ELF-1 (cell line): ENCODE measurements at regions not wholly inside any gene's neighbourhood (a gene's known extent, or its start where the extent isn't known, plus 50 kb on each side); places are given as distances from the start of the nearest gene placed in this dataset.
"Not testable (repeated sequence)": the region's sequence is repeated elsewhere in the genome, so short reads cannot be mapped to it uniquely, and the experiment has no call there.

ENCODE experiments used
- DNase-seq: peaks from one replicate; pipeline ENCODE4 v3.0.0-alpha.2; 2016; ENCODE audit warnings: low read depth, low spot score

DNA sequence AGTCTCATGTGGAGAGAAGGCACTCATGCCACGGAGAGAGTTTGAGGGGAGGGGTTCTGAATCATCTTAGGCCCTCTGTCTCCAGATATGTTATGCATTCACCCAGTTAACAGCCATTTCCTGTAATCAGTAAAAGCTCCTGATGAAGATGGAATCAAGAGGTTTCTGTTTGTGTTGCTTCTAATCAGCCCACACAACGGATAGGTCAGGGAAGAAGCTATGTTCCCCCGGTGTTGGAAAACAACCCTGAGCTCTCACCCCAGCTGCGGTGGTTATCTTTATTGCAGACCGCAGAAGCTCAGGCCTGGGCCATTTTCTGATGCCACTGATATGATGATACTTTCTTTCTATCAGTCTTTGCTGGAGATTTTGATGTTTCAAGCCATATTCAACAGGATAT, 338.5 kb upstream of the ONECUT1 start:
- no peak for DNase-seq

DNA sequence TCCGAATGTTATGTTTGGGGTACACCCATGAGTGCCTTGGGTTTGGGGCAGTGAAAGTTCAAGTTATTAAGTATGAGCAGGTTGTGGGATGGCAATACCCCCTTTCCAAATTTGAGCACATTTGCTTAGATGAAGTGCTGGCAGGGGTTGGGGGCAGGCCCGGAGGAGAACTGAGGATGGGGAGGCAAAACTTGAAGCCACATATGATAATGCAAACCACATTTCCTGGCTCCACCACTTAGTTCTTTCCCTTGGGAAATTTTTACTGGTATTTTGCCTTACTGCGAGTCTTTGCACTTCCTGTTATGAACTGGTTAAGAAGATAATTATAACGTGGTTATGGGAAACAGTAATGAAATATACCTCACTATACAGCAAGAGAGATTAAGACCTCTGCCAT, 336.0 kb upstream of the ONECUT1 start:
- no peak for DNase-seq

DNA sequence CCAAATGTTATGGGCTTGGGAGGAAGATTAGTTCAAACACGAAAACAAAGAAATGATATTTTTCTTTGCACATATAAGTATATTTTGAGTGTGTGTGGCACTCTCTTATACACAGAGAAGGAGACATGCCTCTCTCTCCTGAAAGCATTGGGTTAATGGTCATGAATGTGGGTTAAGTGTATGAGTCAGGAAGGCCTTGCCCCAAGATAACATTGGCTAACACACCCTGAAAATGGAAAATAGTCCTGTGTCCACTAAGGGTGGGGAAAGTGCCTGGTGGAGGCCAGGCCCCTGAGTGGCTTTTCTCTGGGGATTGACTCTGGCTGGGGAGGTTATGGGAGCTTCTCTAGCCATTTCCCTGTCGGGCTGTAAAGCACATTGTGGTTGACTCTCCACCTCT, 332.7 kb upstream of the ONECUT1 start:
- DNase-seq: no peak

DNA sequence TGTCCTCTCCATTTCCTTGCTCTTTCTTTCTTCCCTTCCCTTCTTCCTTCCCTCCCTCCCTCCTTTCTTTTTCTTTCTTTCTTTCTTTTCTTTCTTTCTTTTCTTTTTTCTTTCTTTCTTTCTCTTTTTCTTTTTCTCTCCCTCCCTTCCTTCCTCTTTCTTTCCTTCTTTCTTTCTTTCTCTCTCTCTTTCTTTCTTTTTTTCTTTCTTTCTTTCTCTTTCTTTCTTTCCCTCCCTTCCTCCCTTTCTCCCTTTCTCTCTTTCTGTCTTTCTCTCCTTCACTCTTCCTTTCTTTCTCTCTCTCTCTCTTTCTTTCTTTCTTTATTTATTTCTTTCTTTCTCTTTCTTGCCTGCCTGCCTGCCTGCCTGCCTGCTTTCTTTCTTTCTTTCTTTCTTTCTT, 326.8 kb upstream of the ONECUT1 start:
- DNase-seq: not testable (repeated sequence)

DNA sequence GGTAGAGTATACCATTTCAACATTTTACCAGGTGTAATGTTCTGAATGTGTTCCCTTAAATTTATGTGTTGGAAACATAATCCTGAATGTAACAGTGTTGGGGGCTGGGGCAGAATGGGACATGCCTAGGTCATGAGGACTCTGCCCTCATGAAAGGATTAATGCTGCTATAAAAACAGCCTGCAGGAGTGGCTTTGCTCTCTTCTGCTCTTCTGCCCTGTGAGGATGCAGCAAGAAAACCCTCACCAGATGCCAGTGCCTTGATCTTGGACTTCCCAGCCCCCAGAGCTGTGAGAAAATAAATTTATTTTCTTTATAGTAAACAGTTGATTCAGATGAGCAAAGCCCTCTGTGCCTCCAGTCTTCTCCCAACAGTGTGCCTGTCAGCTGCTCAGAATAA, 326.0 kb upstream of the ONECUT1 start:
- DNase-seq: no peak

DNA sequence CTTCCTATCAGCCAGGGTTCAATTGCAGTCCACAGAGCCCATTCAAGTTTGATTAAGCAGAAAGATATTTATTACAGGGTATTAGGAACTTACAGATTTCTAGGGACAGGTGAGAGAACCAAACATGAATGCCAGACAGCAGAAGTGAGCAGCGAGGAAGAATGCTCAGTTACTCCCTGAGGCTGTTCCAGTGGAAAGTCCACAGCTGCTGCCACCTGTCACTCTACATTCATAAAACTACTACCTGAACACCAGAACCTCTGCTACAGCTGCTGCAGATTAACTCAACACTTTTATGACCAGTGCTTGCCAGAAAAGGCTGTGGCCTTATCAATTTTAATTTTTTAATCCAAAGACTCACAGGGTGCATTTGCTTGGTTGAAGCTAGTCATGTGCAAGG, 325.4 kb upstream of the ONECUT1 start:
- DNase-seq: no peak

DNA sequence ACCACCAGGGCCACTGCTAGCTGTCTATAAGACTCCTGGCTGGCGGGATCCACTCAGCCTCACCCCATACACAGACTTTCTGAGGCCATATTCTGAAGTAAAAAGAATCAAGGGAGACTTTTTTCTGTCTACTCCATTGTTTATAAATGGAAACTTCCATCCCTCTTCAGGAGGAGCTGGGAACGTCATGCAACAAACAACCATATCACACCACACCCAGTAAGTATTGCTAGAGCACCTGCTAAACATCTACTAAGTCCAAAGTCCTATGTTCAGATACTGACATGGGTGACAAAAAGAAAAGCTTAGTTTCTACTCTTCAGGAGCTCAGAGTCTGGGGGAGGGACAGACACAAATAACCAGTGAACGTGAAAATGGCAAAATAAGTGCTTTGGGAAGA, 324.8 kb upstream of the ONECUT1 start:
- DNase-seq: no peak

DNA sequence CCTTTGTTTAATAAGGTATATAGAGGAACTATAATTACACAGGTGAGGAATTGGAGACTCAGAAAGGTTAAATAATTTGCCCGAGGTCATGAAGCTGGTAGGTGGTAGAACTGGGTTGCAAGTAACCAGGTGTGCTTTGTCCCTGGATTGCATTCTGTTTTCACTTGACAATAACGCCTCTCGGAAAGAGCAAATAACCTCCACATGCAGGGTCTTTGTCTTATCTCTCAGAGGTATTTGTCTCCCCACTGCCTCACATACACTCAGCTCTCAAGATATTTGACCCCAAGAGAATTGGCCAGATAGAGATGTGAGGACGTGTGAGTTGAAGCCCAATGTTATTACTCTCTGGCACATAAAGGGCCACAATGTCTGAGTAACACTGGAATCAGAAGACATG, 320.9 kb upstream of the ONECUT1 start:
- DNase-seq: no peak

DNA sequence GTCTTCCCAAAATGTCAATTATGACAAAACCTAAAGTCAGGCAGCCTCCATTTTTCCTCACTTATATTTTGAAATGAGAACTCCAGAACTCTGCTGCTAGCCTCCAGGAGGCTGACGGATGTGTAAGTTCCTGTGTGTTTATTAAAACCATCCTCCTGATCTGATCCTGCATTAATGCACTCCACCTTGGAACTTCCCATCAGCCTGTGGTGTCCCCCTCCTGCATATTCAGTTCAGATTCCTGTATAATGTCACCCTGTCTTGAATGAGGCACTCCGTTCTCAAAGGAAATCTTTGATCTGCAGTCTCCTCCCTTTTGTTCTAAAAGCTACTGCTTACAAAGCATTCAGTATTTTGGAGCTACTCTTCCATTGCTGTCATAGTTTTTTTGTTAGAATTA, 318.2 kb upstream of the ONECUT1 start:
- DNase-seq: no peak

DNA sequence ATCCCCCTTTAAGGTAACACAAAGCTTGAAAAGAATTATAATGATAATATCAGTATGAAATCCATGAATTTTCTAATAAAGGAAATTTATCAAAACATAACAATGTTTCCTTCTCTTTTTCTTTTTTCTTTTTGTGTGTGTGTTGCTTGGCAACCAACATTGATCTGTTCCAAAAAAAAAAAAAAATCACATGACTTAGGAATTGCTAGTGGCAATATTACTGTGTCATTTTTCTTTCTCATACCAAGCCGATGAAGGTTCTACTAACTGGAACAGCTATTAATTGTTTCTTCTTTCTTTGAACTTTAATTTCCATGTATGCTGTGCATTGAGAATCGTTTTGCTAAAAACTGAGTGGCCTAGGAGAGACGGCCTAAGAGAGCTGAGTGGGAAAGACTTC, 317.7 kb upstream of the ONECUT1 start:
- no peak for DNase-seq

DNA sequence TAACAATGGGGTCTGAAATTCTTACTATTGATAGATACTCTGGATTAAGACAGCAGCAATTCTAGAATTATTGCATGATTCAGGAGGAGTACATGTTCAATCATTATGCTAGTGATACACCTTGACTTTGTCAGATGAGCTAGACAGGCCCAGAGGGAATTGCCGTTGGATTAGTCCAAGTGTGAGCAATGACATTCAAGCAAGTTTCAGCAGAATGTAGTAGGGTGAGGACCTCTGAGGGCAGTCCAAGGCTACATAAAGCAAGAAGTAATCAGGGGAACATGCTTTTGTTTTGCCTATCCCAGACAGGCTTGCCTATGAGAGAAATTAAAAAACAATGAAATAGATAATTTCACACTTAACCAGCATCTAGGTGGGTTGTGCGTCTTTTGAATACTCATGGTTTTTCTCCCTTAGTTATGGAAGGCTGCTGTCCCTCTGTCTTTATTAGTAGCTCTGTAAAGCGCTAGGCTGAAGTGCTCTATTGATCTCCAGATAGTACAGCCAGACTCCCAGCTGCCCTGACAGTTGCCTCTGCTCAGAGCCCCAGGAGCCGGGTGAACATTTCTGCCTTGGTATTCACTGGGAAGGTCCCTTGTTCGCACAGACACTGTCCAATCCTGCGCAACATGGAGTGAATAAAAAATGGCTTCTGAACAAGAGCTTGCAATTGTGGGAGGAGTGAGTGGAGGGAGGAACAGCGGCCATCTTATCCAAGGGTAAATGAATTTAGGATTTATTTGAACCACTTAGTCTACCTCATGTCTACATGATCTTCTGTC, 316.6 kb upstream of the ONECUT1 start:
- no peak for DNase-seq

DNA sequence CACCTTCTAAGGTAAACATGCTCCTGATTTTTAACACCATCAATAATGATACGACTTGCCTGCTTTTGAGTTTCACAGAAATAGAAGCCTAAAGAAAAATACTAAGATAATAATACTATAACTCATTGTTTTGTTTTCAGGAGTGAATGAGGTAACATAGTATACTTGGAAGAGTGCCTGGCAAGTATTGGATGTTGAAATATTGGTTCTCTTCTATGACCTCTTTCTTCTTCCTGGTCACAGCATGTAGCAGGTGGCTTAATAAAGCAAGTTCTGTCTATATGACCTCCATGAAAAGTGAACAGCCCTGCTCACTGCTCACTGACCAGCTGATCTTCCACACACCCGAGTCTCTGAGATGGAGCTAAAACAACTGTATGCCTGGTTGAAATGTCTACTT, 312.3 kb upstream of the ONECUT1 start:
- no peak for DNase-seq

DNA sequence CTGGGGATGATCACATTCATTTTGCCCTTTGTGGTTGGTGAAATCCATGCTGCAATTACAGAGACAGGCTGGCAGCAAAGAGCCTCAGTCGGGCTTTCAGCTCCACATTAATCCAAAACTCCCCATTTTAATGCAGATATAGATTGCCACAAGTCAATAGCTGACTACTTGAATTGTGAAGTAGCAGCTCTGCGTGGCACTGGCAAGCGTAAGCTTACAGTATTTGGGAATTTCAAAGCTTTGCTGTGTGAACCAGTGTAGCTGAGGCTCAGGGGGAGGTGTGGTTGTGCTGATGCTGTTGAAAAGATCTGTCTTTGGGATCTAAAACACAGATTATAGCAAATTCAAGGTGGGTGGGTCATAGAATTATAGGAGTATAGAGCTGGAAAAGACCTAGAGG, 290.3 kb upstream of the ONECUT1 start:
- no peak for DNase-seq

DNA sequence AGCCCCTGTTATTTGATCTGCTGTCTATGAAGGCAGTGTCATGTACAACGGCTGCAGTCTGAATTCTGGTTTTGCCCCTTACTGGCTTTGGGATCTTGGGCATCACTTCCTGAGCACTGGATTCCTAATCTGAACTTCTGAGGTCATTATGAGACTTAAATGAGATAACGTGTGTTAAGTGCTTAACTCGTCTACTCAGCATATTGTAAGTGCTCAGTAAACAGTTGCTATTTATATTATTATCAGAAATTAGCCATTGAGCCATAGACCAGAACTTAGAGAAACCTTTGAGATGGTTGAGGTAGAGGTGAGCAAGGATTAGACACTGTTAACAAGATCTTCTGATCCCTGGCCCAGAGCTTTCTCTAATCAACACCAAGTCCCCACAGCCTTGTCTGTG, 284.1 kb upstream of the ONECUT1 start:
- DNase-seq: no peak

DNA sequence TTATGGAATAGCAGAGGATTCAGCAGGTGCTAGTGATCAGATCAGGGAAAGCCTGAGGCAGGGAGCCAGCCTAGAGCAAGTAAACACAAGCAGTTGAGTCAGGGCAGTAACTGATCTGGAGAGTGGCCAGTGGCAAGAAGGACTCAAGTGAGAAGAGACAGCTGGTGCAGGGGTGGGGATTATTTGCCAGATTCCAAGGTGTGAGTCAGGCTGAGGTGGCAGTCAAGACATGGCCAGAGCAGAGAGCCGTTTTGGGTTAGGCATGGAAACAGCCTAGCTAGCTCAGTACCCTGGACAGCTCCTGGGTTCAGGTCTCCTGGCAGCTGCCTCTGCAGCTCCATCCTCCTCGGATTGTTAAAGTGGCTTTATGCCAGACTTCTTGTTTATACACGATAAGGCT, 281.9 kb upstream of the ONECUT1 start:
- DNase-seq: peak; percentile 67

DNA sequence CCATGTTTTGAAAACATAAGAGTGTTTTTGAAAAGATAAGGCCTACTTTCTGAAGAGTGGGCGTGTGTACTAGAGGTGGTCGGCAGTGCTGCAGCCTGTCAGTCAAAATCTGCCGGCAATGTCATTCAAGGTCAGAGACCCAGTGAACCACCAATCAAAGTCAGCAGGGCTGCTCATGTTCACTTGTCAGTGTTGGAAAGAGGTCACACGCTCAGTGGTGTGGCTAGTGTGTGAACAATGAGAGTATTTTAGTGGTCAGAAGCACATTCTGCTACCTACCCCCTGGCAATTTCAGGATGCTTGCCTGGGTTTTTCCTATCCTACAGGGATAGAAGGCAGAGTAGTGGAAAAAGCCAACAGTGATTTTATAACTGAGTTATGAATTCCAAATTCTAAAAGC, 278.5 kb upstream of the ONECUT1 start:
- DNase-seq: no peak

DNA sequence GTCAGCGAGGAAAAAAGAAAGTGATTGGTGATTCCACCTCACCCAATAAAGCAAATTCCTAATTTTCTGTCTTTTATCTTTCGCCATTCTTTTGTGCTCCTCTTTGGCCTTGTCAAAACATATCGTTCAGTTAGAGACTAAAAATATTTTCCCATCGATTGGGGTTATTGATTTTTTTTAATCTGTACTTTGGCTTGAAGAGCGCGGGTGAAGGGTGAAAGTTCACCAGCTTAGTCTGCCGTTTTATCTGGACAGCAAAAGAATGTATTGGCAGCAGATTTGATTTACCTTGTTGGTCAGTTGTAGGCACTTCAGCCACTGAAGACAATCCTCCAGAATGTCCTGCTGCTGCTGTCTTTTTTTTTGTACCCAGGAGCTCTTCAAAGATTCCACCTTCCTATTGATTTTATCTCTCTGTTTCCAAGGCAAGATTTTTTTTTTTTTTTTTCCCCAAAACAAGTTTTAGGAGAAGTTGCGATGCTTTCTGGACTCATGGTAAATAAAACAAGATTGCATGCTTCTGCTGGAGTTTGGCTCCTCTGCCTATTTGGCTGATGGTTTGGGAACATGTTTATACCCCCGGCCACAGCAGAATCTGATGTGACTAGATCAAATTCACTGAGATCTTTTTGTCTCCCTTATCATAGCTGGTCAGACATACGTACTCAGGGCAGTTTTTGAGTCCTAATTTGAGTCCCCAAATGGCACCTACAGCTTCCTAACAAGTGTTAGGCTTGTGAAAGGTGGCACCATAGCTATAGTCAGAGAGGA, 269.3 kb upstream of the ONECUT1 start:
- no peak for DNase-seq

DNA sequence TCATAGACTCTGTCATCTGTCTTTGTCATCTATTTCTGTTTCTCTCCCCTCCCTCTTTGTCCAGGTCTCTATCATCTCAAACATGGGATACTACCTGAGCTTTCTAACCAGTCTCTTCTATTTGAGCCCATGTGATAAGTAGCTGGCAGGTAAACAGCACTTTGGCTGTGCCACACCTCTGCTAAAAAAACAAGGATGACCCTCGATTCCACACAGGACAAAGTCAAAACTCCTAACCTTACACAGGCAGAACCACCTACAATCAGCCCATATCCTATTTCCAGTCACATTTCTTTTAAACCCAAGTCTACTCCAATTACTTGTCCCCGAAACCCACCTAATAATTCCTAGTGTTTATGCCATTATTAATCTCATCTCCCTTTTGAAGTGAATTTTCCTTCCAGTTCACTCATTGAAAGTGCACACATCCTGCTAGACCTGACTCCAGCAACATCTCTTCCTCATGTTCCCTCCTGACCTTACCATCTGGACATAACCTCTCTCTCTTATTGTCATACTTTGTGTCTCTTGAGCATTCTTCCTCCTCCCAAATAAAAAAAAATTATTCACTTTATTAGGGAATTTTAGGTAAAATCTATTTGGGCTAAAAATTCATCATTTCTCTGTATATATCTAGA, 256.1 kb upstream of the ONECUT1 start:
- no peak for DNase-seq

DNA sequence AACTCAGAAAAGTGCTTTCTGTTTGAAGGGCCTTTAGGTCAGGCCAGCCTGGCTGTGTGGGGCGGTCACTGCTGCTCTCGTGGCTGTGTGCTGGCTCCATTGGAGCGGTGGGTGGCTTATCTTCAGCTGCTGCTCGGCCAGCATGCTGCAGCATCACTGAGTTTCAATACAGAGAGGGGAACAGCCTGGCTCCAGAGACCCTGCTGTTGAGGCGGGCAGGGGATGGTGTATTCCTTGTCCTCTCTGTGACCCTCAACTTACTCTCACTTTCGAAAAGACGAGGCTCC, 248.5 kb upstream of the ONECUT1 start:
- DNase-seq: no peak

DNA sequence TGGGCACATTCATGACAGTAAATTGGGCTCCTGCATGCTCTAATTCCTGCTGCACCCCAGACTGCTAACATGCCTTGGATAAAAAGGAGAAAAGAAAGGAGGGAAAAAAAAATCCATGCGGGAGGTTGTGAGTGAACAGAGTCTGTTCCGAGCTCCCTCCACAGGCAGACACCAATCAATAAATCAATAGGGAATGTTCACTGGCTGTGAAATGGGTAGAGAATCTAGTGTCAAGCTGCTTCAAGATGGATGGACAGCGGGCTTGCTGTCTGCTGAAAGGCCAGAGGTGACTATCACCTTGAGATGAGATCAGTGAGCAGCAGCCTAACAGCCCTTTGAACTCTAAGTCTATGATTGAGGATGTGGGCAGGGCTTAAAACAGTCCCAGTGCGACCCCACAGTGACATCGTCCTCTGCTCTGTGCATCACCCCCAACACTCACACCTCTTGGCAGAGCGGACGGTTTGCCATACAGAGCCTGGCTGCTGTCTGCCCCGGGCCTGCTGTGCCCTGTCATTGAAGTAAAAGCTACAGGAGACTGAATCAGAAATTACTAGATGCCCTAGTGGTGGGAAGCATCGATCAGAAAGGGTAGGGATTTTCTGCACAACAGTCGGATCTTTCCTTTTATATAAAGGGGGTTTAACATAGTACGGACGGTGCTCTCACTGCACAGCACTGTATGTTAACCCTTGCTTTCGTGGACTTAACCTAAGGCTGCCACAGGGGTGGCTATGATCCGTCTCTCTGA, 247.9 kb upstream of the ONECUT1 start:
- DNase-seq: no peak

DNA sequence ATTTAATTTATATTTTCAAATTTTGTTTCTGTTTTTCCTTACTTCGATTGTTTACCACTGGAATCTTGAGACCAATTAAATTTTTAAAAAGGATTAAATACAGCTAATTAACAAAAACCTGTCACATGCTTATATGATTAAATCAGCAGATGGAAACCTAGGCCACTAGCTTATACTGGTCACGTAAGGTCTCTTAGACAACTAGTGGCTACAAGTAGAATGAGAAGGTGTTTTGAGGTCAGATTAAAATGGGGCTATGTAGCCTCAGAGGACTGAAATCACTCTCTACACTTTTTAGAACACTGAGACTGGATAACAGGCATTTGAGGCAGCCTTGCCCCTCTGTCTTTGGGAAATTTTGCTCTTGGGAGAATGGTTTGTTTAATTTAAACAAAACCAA, 246.5 kb upstream of the ONECUT1 start:
- DNase-seq: no peak

DNA sequence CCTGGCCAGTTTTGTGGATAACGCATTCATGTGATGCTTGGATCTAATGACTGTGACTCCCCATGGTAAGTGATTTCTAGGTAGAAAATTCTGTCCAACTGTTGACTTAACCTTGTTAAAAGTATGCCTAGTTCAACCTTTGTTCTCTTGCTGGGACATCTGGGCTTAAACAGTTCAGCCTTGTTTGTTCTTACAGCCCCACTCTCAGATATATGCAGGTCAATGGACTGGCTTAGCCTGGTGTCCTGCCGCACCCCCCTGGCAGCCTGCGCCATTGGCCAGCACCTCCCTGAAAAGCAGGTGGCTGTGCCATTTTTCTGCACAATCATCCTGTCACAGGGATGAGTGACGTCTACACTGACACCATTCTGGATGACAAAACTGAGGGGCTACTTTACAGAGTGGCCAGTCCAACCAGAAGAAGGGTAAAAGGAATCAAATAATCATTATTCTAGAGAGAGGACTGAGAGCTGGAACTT, 244.7 kb upstream of the ONECUT1 start:
- no peak for DNase-seq
